K562 (cell line): ENCODE measurements at regions not wholly inside any gene's neighbourhood (a gene's known extent, or its start where the extent isn't known, plus 50 kb on each side); places are given as distances from the start of the nearest gene placed in this dataset.

Experiments
- ATAC-seq: fragments of 200-7000 bp; cut with Tn5 transposase; 3 replicates; pipeline ENCODE4 v1.9.1; 2020; ENCODE audit warnings: moderate library complexity
- BruUV-seq: library from RNA; stranded (reverse); fragments of 400-500 nt; replicated peaks from 2 replicates; lab custom pipeline; 2021; lab: Mats Ljungman, UMichigan
- CTCF ChIA-PET: fragments of 300-600 bp; formaldehyde crosslinking; extraction: SDS; loops from one replicate; lab custom pipeline; 2021; ENCODE audit warnings: low intra/inter-chr PET ratio; lab: Yijun Ruan, JAX
- POLR2A ChIA-PET: fragments of 300-600, 350-650 bp; sonication (Branson Sonifier 250); formaldehyde crosslinking; extraction: SDS; loops from one replicate; lab custom pipeline; 2021; ENCODE audit warnings: antibody characterized with exemption, inconsistent platforms; lab: Yijun Ruan, JAX
- DNase-seq, 4 experiments: peaks; one replicate each; pipeline versions ENCODE4 v3.0.0 to v3.0.0-alpha.2; 2011 to 2018; ENCODE audit warnings: low spot score in 3 of 4, mixed read lengths in 3 of 4; ENCODE audit errors: extremely low read depth in 1 of 4
- FAIRE-seq: peaks from 2 replicates; lab custom pipeline; 2011; peaks lifted over from hg19 to GRCh38; lab: Jason Lieb, UNC
- H2AFZ ChIP-seq: 2 replicates; pipeline ENCODE4 v1.6.0; 2011; ENCODE audit warnings: low read depth, low read length, control low read depth, inconsistent platforms
- H3K27ac ChIP-seq: fragments of 200-600 bp; 3 replicates; pipeline ENCODE4 v1.8.0; 2011; ENCODE audit warnings: low read depth, mild to moderate bottlenecking, control low read depth, inconsistent platforms, low read length, moderate library complexity, mixed read lengths; ENCODE audit errors: extremely low read depth
- H3K27me3 ChIP-seq, 2 experiments: fragments of 300-600 bp in 1 of 2; 2 replicates in 1 of 2; 3 replicates in 1 of 2; pipeline versions ENCODE4 v1.6.0 to v1.8.0; 2011; ENCODE audit warnings: inconsistent platforms in 2 of 2, low read length in 2 of 2, mild to moderate bottlenecking in 1 of 2, mixed read lengths in 1 of 2, moderate library complexity in 1 of 2; ENCODE audit not compliant: control insufficient read depth in 2 of 2, insufficient read depth in 2 of 2
- H3K36me3 ChIP-seq: fragments of 300-600 bp; 3 replicates; pipeline ENCODE4 v1.8.0; 2011; ENCODE audit warnings: mild to moderate bottlenecking, low read length, inconsistent platforms; ENCODE audit not compliant: control insufficient read depth, insufficient read depth
- H3K4me1 ChIP-seq, 2 experiments: fragments of 200-600 bp in 1 of 2; replicated peaks in 1 of 2; 2 replicates in 1 of 2; 3 replicates in 1 of 2; pipeline versions ENCODE4 v1.5.1 to v1.8.0; 2011; ENCODE audit warnings: inconsistent platforms in 2 of 2, low read length in 2 of 2, mild to moderate bottlenecking in 1 of 2, mixed read lengths in 1 of 2, moderate library complexity in 1 of 2; ENCODE audit not compliant: control insufficient read depth in 2 of 2, insufficient read depth in 2 of 2
- H3K4me2 ChIP-seq: 2 replicates; pipeline ENCODE4 v1.6.1; 2011; ENCODE audit warnings: low read length, control low read depth, inconsistent platforms, mixed read lengths; ENCODE audit not compliant: insufficient read depth
- H3K4me3 ChIP-seq: fragments of 200-600 bp; sonication (generic), shearing (Covaris generic); 2 replicates; pipeline ENCODE4 v1.5.1; 2016; ENCODE audit warnings: control low read depth, inconsistent platforms
- H3K79me2 ChIP-seq: fragments of 200-600 bp; 3 replicates; pipeline ENCODE4 v1.8.0; 2011; ENCODE audit warnings: low read length, inconsistent platforms; ENCODE audit not compliant: control insufficient read depth, insufficient read depth
- H3K9ac ChIP-seq, 2 experiments: 2 replicates each; pipeline versions ENCODE4 v1.6.0 to v1.6.1; 2011; ENCODE audit warnings: low read depth in 2 of 2, low read length in 2 of 2, control low read depth in 1 of 2, inconsistent platforms in 1 of 2, mild to moderate bottlenecking in 1 of 2, mixed read lengths in 1 of 2; ENCODE audit not compliant: insufficient read depth in 1 of 2
- H3K9me1 ChIP-seq: one replicate; pipeline ENCODE4 v1.6.0; 2011; ENCODE audit warnings: inconsistent platforms, mild to moderate bottlenecking, low read length, moderate library complexity; ENCODE audit not compliant: control insufficient read depth, insufficient read depth
- H3K9me3 ChIP-seq: replicated peaks from 2 replicates; pipeline ENCODE4 v1.5.1; 2011; ENCODE audit warnings: low read depth, low read length, inconsistent platforms; ENCODE audit not compliant: control insufficient read depth, insufficient read depth
- H4K20me1 ChIP-seq: replicated peaks from 2 replicates; pipeline ENCODE4 v1.6.1; 2011; ENCODE audit warnings: low read length, inconsistent platforms, mixed read lengths; ENCODE audit not compliant: control insufficient read depth, insufficient read depth
- CHD2 ChIP-seq: IDR thresholded peaks from 2 replicates; pipeline ENCODE4 v1.6.1; 2011; ENCODE audit warnings: low read depth, low read length
- CREB1 ChIP-seq, 2 experiments: sonication (generic) in 1 of 2; formaldehyde crosslinking in 1 of 2; IDR thresholded peaks; 2 replicates each; pipeline versions ENCODE4 v1.6.1 to v1.8.0; 2012 to 2022; ENCODE audit warnings: inconsistent platforms in 1 of 2, mild to moderate bottlenecking in 1 of 2, missing genetic modification reagents in 1 of 2, moderate library complexity in 1 of 2
- FOS ChIP-seq: IDR thresholded peaks from 3 replicates; pipeline ENCODE4 v1.6.1; 2011; ENCODE audit not compliant: insufficient read length; ENCODE audit errors: extremely low read depth
- FOSL1 ChIP-seq: fragments of 200-800 bp; sonication (Bioruptor generic); conservative IDR thresholded peaks from 2 replicates; pipeline ENCODE4 v1.6.1; 2016; ENCODE audit warnings: missing genetic modification characterization, missing compliant biosample characterization
- GTF2F1 ChIP-seq: IDR thresholded peaks from 2 replicates; pipeline ENCODE4 v1.6.1; 2011; ENCODE audit warnings: low read depth, low read length, improper control_type of control experiment
- HOXB6 ChIP-seq: fragments of 250-450 bp; sonication (Bioruptor Pico); IDR thresholded peaks from 2 replicates; pipeline ENCODE4 v1.5.1; 2022; ENCODE audit warnings: mild to moderate bottlenecking, borderline replicate concordance
- KAT7 ChIP-seq: sonication (generic); formaldehyde crosslinking; IDR thresholded peaks from 2 replicates; pipeline ENCODE4 v1.8.0; 2022; ENCODE audit warnings: missing genetic modification reagents, mild to moderate bottlenecking, borderline replicate concordance
- MYBL2 ChIP-seq, 2 experiments: fragments of 450-650 bp in 1 of 2; sonication (generic) in 1 of 2; formaldehyde crosslinking in 1 of 2; IDR thresholded peaks; 2 replicates each; pipeline versions ENCODE4 v1.6.1 to v1.8.1; 2017 to 2022; ENCODE audit warnings: borderline replicate concordance in 1 of 2, inconsistent platforms in 1 of 2, low read depth in 1 of 2, mild to moderate bottlenecking in 1 of 2, missing genetic modification reagents in 1 of 2, moderate library complexity in 1 of 2
- MYNN ChIP-seq, 2 experiments: sonication (generic); formaldehyde crosslinking in 1 of 2; IDR thresholded peaks; 2 replicates each; pipeline versions ENCODE4 v1.5.0 to v1.6.1; 2016 to 2020; ENCODE audit warnings: antibody characterized with exemption in 1 of 2, missing genetic modification reagents in 1 of 2
- RBM39 ChIP-seq: fragments of 200-400 bp; formaldehyde crosslinking; optimal IDR thresholded peaks from 2 replicates; pipeline ENCODE3; 2018; ENCODE audit warnings: low read depth, low read length
- SRSF7 ChIP-seq: fragments of 200-400 bp; formaldehyde crosslinking; optimal IDR thresholded peaks from 2 replicates; pipeline ENCODE3; 2017; ENCODE audit warnings: mild to moderate bottlenecking, low read depth, low read length
- TAL1 ChIP-seq: fragments of 450-650 bp; IDR thresholded peaks from 2 replicates; pipeline ENCODE4 v1.6.1; 2016; ENCODE audit warnings: mild to moderate bottlenecking
- TBL1XR1 ChIP-seq, 2 experiments: IDR thresholded peaks; 2 replicates each; pipeline ENCODE4 v1.6.1; 2012; ENCODE audit warnings: improper control_type of control experiment in 2 of 2, low read length in 2 of 2, mild to moderate bottlenecking in 1 of 2
- WGBS: fragments of 100-300 bp; shearing (Covaris generic); methylation state at CpG from one replicate; pipeline ENCODE4 v1.1.6; 2016; ENCODE audit warnings: low coverage, mixed read lengths; ENCODE audit not compliant: insufficient coverage; ENCODE audit errors: missing lambda C conversion rate; 5-methylcytosine and 5-hydroxymethylcytosine counted together
- in situ Hi-C: fragments of 300-500 bp; cut with MboI; formaldehyde crosslinking; loops from 4 replicates; pipeline ENCODE4 v1.15.0; 2018; ENCODE audit warnings: inconsistent platforms, mixed read lengths
- intact Hi-C: fragments of 100-400 bp; cut with micrococcal nuclease; formaldehyde crosslinking; loops from 2 replicates; pipeline ENCODE4 v1.14.2; 2022
- TF ChIP-seq, protein P1 (sequence below): fragments of 450-650 bp; conservative IDR thresholded peaks from 2 replicates; pipeline ENCODE4 v1.6.1; 2016; ENCODE audit warnings: missing genetic modification characterization, low read depth, mild to moderate bottlenecking, control low read depth, missing compliant biosample characterization
- TF ChIP-seq, protein P2 (sequence below): fragments of 450-650 bp; formaldehyde crosslinking; IDR thresholded peaks from 2 replicates; pipeline ENCODE4 v1.4.0; 2022; ENCODE audit warnings: missing genetic modification characterization
- TF ChIP-seq, protein P3 (sequence below): fragments of 450-650 bp; IDR thresholded peaks from 2 replicates; pipeline ENCODE4 v1.6.1; 2017; ENCODE audit warnings: mild to moderate bottlenecking, moderate library complexity
- TF ChIP-seq, protein P4 (sequence below): fragments of 250-450 bp; sonication (Bioruptor Pico); IDR thresholded peaks from 2 replicates; pipeline ENCODE4 v1.5.0; 2021

DNA sequence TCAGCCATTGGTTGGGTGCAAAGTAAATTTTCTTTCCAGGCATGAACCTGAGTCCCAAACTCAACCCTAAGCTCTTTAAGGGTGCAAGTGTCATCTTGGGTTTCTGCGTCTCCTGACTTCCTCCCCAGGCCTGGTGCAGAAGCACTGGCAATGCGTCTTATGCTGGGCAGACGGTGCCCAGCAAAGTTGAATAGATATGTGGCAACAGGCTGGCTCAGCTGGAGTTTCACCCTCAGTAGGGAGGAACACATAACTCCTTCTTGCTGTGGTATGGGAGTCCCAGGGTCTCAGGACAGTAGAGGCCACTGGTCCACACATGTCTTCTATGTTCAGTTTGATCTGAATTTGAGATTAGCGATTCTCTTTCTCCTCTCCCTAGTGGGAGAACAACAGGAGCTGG, 181.3 kb downstream of the RPS24 start (continued):
- no peak for TF ChIP-seq MYBL2 (IDR thresholded peaks at IDR 0.05; ENCODE audit: low read depth)
- no peak for TF ChIP-seq MYBL2 (CRISPR knock-in tag; IDR thresholded peaks at IDR 0.05; ENCODE audit: borderline replicate concordance)
- no peak for TF ChIP-seq TBL1XR1 (IDR thresholded peaks at IDR 0.05; ENCODE audit: low read length in 2 of 2)
- TF ChIP-seq KAT7 (CRISPR knock-in tag) = no peak
- TF ChIP-seq RBM39 = no peak
- no peak for TF ChIP-seq GTF2F1
- TF ChIP-seq SRSF7 = no peak
- TF ChIP-seq, all 486 proteins: peak for 0

DNA sequence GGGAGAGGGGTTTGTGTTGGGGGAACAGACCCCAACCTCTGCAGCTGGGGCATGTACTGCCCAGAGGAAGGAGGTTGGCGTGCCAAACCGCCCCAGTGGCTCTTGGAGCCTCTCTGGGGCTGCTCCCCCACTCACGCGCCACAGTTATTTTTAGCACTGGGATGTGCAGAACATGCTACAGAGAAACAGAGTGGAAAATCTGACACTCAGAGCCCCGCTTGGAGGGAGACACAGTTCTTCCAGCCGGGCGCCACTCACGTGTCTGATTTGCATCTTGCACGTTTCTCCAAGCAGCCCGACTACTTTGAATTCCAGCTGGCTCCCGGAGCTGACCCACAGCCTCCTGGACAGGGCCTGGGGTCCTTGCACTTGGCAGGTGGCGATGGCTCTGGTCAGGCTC, 182.0 kb downstream of the RPS24 start:
- in situ Hi-C loops (no loop called here), intact Hi-C loops (loop anchor here (10.0 kb wide), 2 partner anchors 439 to 979 kb away; no protein-coding TSS in a partner anchor)
- H3K4me2 ChIP-seq = no peak overlapping the region
- FAIRE-seq (no peak), DNase-seq (no peak), ATAC-seq (no peak)
- no peaks in the 10 kb centered on the region for H3K36me3 ChIP-seq
- H3K9ac ChIP-seq = no peak overlapping the region
- H3K9me3 ChIP-seq = no peaks in the 10 kb centered on the region
- ChIA-PET CTCF (no interaction called here), POLR2A (interaction anchor here (0.6 kb wide), 1 partner anchor 9 kb away, joined by 4 read pairs; no protein-coding TSS in a partner anchor)
- H3K79me2 ChIP-seq = no peaks in the 10 kb centered on the region
- peaks cover 3 to 49% of the 10 kb centered on the region in 2 experiments; a peak in 4 of 5 replicates for H3K27me3 ChIP-seq
- H3K4me1 ChIP-seq = no peaks in the 10 kb centered on the region
- H3K27ac ChIP-seq = no peak overlapping the region
- no TSS peak for BruUV-seq
- no peak overlapping the region for H2AFZ ChIP-seq
- H4K20me1 ChIP-seq = peaks cover 4% of the 10 kb centered on the region
- no peaks in the 10 kb centered on the region for H3K9me1 ChIP-seq
- under 1% methylated on average over 12 of the region's 12 CpGs for WGBS
- no peak overlapping the region for H3K4me3 ChIP-seq
- no peak for TF ChIP-seq HOXB6
- no peak for TF ChIP-seq CHD2
- no peak for TF ChIP-seq TAL1
- TF ChIP-seq CREB1 (IDR thresholded peaks at IDR 0.05) = no peak
- TF ChIP-seq CREB1 (CRISPR knock-in tag; IDR thresholded peaks at IDR 0.05) = no peak
- no peak for TF ChIP-seq FOSL1 (tag)
- TF ChIP-seq, protein P1, sequence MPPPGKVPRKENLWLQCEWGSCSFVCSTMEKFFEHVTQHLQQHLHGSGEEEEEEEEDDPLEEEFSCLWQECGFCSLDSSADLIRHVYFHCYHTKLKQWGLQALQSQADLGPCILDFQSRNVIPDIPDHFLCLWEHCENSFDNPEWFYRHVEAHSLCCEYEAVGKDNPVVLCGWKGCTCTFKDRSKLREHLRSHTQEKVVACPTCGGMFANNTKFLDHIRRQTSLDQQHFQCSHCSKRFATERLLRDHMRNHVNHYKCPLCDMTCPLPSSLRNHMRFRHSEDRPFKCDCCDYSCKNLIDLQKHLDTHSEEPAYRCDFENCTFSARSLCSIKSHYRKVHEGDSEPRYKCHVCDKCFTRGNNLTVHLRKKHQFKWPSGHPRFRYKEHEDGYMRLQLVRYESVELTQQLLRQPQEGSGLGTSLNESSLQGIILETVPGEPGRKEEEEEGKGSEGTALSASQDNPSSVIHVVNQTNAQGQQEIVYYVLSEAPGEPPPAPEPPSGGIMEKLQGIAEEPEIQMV = no peak
- TF ChIP-seq MYNN (IDR thresholded peaks at IDR 0.05) = no peak
- no peak for TF ChIP-seq MYNN (CRISPR knock-in tag; IDR thresholded peaks at IDR 0.05)
- TF ChIP-seq, protein P2, sequence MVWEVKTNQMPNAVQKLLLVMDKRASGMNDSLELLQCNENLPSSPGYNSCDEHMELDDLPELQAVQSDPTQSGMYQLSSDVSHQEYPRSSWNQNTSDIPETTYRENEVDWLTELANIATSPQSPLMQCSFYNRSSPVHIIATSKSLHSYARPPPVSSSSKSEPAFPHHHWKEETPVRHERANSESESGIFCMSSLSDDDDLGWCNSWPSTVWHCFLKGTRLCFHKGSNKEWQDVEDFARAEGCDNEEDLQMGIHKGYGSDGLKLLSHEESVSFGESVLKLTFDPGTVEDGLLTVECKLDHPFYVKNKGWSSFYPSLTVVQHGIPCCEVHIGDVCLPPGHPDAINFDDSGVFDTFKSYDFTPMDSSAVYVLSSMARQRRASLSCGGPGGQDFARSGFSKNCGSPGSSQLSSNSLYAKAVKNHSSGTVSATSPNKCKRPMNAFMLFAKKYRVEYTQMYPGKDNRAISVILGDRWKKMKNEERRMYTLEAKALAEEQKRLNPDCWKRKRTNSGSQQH = no peak
- TF ChIP-seq FOS = no peak
- TF ChIP-seq, protein P3, sequence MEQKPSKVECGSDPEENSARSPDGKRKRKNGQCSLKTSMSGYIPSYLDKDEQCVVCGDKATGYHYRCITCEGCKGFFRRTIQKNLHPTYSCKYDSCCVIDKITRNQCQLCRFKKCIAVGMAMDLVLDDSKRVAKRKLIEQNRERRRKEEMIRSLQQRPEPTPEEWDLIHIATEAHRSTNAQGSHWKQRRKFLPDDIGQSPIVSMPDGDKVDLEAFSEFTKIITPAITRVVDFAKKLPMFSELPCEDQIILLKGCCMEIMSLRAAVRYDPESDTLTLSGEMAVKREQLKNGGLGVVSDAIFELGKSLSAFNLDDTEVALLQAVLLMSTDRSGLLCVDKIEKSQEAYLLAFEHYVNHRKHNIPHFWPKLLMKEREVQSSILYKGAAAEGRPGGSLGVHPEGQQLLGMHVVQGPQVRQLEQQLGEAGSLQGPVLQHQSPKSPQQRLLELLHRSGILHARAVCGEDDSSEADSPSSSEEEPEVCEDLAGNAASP = no peak
- TF ChIP-seq, protein P4, sequence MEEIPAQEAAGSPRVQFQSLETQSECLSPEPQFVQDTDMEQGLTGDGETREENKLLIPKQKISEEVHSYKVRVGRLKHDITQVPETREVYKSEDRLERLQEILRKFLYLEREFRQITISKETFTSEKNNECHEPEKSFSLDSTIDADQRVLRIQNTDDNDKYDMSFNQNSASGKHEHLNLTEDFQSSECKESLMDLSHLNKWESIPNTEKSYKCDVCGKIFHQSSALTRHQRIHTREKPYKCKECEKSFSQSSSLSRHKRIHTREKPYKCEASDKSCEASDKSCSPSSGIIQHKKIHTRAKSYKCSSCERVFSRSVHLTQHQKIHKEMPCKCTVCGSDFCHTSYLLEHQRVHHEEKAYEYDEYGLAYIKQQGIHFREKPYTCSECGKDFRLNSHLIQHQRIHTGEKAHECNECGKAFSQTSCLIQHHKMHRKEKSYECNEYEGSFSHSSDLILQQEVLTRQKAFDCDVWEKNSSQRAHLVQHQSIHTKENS (CRISPR knock-in tag) = no peak
